ENCODE measurements at regions not wholly inside any gene's neighbourhood (a gene's known extent, or its start where the extent isn't known, plus 50 kb on each side); places are given as distances from the start of the nearest gene placed in this dataset.

GRCh38 chr5:166947045-166947444, 1344.4 kb upstream of the WWC1 start:
- no peak overlapping the region for H3K4me3 ChIP-seq (ENCODE audit: low read depth, low read length)

DNA sequence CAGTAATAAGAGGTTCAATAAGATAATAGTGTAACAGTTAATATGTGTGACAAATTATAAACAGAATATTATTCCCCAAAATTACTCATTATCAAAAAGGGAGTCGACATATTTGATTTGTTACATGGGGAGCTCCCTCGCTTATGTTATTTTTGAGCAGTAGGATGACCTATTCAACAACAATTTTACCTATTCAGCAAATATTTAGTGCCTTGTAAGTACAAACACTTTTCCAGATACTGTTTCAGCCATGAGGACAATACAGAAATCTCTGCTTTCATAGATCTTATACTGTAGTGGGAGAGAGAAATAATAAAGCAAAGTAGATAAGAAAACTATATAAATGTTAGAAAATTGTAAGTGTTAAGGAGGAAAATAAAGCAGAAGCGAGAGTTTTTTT, 1342.8 kb upstream of the WWC1 start:
- no peaks in the 10 kb centered on the region for H3K36me3 ChIP-seq (ENCODE audit: control insufficient read depth, insufficient read depth, low read length)
- TF ChIP-seq CTCF (IDR thresholded peaks at IDR 0.05; ENCODE audit: insufficient read depth, low read length, poor library complexity, severe bottlenecking): no peak
- no peak for DNase-seq (ENCODE audit: low read depth)
- H3K27me3 ChIP-seq (ENCODE audit: control insufficient read depth, insufficient read depth, low read length): no peaks in the 10 kb centered on the region
- no peak overlapping the region for H3K4me3 ChIP-seq (ENCODE audit: low read depth, low read length)

More at GRCh38 chr5:166947045-166947444, 1344.4 kb upstream of the WWC1 start:
- Histone ChIP-seq H3K36me3 (ENCODE audit: control insufficient read depth, insufficient read depth, low read length) (no peaks in the 10 kb centered on the region), H3K27me3 (ENCODE audit: control insufficient read depth, insufficient read depth, low read length) (no peaks in the 10 kb centered on the region)
- no peak for DNase-seq (ENCODE audit: low read depth)
- no peak for TF ChIP-seq CTCF (IDR thresholded peaks at IDR 0.05; ENCODE audit: insufficient read depth, low read length, poor library complexity, severe bottlenecking)

DNA sequence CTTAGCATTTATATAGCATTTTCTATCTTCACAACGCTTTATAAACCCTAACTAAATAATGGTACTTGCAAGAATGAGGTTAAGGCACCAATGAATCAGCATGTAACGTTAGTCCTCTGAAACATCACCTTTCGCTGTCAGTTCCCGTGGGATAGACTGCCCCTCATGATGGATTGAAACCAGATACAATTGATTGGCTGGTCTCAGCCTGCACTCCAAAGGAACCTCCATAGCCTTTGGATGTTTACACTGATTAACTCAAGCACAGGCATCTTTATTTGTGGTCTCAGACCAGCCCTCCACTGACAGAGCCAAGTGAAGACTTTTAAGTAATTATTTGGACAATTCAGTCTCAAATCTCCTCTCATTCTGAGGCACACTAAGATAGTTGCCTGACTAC, 1339.4 kb upstream of the WWC1 start:
- no peak for DNase-seq (ENCODE audit: low read depth)
- TF ChIP-seq CTCF (IDR thresholded peaks at IDR 0.05; ENCODE audit: insufficient read depth, low read length, poor library complexity, severe bottlenecking): no peak
- Histone ChIP-seq H3K4me3 (ENCODE audit: low read depth, low read length) (no peak overlapping the region), H3K27me3 (ENCODE audit: control insufficient read depth, insufficient read depth, low read length) (no peaks in the 10 kb centered on the region), H3K36me3 (ENCODE audit: control insufficient read depth, insufficient read depth, low read length) (no peaks in the 10 kb centered on the region)

GRCh38 chr5:166957782-166958181, 1333.7 kb upstream of the WWC1 start:
- Histone ChIP-seq H3K36me3 (ENCODE audit: control insufficient read depth, insufficient read depth, low read length) (no peaks in the 10 kb centered on the region), H3K27me3 (ENCODE audit: control insufficient read depth, insufficient read depth, low read length) (no peaks in the 10 kb centered on the region), H3K4me3 (ENCODE audit: low read depth, low read length) (no peak overlapping the region)
- DNase-seq (ENCODE audit: low read depth): no peak
- TF ChIP-seq CTCF (IDR thresholded peaks at IDR 0.05; ENCODE audit: insufficient read depth, low read length, poor library complexity, severe bottlenecking): no peak

DNA sequence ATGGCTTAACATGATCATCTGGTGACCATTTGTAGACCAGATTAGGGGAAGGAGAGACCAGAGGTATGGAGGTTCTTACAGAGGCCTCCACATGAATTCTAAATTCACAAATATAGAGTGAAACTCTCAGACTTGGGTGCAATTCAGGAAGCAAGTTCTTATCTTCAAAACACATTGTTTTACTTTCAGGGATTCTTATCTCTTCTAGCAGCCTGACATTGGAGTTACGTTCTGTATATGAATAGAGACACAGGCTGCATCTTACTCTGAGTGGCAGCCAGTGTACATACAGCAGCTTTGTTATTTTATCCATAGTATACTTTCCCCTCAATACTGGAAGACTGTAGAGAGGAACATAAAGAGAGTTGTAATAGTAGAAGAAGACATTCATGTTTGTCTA, 1331.7 kb upstream of the WWC1 start:
- no peaks in the 10 kb centered on the region for H3K27me3 ChIP-seq (ENCODE audit: control insufficient read depth, insufficient read depth, low read length)
- TF ChIP-seq CTCF (IDR thresholded peaks at IDR 0.05; ENCODE audit: insufficient read depth, low read length, poor library complexity, severe bottlenecking): no peak
- DNase-seq (ENCODE audit: low read depth): no peak
- no peak overlapping the region for H3K4me3 ChIP-seq (ENCODE audit: low read depth, low read length)
- H3K36me3 ChIP-seq (ENCODE audit: control insufficient read depth, insufficient read depth, low read length): no peaks in the 10 kb centered on the region

DNA sequence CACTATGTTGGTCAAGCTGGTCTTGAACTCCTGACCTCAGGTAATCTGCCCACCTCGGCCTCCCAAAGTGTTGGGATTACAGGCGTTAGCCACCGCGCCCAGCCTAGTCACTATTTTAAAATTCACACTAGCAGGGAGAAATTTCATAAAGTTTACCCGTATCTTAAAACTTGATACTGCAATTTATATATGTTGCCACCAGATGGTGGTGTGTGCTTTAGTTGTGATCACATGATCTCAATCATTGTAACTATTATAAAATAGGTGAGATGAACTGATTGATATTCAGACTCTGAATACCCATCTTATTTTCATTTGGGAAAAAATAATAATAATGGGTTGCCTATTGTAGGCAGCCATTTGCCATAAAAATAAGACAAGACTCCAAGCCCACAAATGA, 1330.4 kb upstream of the WWC1 start:
- Histone ChIP-seq H3K4me3 (ENCODE audit: low read depth, low read length) (no peak overlapping the region), H3K36me3 (ENCODE audit: control insufficient read depth, insufficient read depth, low read length) (no peaks in the 10 kb centered on the region), H3K27me3 (ENCODE audit: control insufficient read depth, insufficient read depth, low read length) (no peaks in the 10 kb centered on the region)
- no peak for DNase-seq (ENCODE audit: low read depth)
- peak; percentile 19 for TF ChIP-seq CTCF (IDR thresholded peaks at IDR 0.05; ENCODE audit: insufficient read depth, low read length, poor library complexity, severe bottlenecking)

Measured in kidney epithelial cell (primary cell).